GM18858 (cell line): ENCODE measurements at regions not wholly inside any gene's neighbourhood (a gene's known extent, or its start where the extent isn't known, plus 50 kb on each side); places are given as distances from the start of the nearest gene placed in this dataset.

Experiments
- ATAC-seq: cut with Tn5 transposase; IDR thresholded peaks from one replicate; pipeline ENCODE4 v1.9.1; 2021; ENCODE audit not compliant: unreplicated experiment

- no peak for ATAC-seq
Measured at GRCh38 chr12:92089559-92089958, 56.1 kb downstream of the BTG1 start.

DNA sequence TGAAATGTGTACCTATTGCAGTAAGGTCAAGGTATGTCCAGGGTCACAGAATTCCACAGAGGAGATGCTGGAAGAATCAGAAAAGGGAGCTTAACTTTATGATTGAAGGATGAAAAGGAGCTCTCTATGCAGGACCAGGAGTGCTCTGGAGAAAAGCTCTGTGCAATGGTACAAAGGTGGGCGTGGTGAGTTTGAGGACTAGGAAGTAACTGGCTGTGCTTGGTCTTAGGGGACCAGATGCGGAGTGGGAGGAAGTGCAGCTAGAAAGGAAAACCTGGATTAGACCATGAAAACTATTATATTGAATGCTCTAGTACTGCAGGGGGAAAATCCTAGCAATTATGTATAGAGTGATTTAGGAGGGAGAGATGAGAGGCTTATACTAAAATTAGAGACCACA, 56.8 kb downstream of the BTG1 start:
- ATAC-seq: no peak

GRCh38 chr12:92085736-92086040, 60.0 kb downstream of the BTG1 start:
- no peak for ATAC-seq

GRCh38 chr12:92085040-92085735, 60.5 kb downstream of the BTG1 start:
- peak; percentile 39 for ATAC-seq

GRCh38 chr12:92080911-92081285, 64.7 kb downstream of the BTG1 start:
- ATAC-seq: no peak

GRCh38 chr12:92079054-92079385, 66.6 kb downstream of the BTG1 start:
- ATAC-seq: no peak

DNA sequence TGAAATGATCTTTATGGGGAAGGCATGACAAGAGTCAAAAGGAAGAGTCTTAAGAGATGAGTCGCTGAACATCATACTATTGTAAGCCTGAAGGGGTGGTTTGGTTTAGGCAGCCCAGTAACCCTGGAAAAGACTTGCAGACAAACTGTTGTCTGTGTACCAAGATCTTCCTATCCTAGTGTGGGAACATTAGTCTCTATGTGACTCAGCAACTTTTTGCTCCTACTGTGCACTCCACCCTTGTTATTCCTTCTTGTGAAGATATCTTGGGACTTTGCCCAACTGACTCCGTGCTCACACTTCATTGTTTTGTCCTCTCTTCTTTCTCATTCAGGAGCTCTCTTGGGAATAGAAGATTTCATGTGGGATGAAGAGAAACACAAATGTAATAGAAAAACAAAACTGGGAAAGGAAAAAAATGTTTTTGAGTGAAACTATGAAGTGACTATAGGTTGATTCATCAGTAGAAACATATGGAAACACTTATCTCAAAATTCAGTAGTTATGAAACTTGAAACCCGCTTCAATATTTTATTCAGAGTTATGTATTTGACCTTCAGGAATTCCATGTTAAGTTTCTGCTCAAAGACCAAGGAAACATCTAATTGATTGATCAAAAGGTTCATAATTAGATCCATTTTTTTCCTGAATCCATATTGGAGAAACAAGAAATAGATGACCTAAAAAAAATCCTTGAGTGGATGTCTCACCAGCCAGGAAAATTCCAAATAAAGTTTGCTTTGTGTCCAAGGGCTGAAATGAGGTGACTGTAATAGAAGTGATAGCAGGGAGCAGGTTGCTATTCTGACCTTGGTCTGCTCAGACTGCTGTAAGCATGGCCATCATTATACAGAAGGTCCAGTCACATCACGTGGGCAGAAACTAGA, 67.2 kb downstream of the BTG1 start:
- no peak for ATAC-seq

DNA sequence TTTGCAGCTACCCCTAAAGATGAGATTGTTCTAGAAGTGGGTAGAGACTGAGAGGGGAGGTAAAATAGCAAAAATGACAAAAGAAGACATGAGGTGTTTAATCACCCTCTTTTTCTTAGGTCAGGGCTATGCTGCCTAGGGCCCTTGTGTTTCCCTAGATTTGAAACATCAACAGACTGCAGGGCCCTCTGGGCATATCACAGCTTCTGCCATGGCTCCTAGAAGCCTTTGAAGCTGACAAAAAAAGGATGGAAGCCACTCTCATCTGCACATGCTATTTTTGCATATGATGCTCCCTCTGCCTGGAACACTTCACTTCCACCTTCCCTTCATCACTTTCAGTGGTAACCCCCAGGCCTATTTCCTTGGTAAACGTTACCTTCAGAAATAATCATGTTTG, 68.1 kb downstream of the BTG1 start:
- no peak for ATAC-seq

DNA sequence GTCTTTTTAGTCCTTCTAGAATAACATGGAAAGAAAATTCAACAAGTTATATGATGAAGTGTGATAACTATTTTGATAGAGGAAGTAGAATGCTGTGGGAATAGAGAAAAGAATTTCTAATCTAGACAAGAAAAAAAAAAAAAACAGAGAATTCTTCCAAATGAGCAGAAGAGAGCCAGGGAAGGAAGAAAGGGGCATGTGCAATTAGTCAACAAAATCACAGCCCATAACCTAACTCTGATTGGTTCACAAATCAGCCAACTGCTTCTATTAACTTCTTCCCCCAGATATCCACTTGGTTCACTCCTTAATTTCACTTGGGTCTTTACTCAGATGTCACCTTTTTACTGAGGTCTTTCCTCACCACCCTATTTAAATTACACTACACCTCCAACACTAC, 69.5 kb downstream of the BTG1 start:
- ATAC-seq: no peak

GRCh38 chr12:92075425-92075914, 70.2 kb downstream of the BTG1 start:
- no peak for ATAC-seq

DNA sequence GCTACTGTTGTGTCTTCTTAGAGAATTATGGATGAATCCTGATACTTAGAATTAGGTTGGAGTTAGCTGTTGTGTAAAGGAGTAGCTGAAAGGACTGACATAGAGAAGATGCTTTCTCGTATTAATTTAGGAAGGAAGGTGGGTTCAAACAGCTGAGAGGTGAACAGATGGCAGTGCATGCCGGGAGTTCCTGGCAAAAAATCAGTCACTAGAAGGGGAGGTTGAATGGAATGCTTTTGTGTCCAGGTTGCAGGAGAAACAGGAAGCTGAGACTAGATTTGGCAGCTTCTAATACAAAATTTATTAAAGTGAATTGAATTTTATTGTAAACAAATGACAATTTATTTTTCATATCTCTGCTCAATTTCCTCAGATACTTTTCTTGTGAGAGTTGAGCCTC, 70.8 kb downstream of the BTG1 start:
- ATAC-seq: no peak

DNA sequence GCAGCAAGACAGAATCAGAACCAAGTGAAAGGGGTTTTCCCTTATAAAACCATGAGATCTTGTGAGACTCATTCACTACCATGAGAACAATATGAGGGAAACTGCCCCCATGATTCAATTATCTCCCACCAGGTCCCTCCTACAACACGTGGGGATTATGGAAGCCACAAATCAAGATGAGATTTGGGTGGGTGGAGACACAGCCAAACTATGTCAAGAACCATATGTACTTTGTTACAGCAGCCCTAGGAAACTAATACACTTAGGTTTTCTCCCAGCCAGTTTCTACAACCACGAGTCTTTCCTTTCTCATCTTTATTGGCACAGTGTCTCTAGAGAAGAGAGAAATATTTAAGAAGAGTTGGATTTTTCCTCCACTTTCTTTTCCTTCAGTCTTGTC, 72.6 kb downstream of the BTG1 start:
- ATAC-seq: no peak

DNA sequence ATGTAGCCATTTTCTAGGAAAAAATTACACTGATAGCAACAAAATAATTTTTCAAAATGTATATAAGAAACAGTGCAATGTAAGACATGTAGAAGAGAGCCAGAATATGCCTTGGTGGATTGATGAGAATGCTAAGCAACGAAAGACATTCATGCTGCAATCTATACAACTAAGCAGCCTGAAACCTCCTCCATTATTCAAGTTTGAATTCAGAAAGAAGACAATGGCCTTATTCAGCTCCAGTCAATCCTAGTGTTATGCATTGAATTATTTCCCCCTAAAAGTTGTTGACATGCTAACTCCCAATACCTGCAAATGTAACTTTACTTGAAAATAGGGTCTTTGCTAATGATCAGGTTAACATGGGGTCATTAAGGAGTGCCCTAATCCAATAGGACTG, 73.5 kb downstream of the BTG1 start:
- no peak for ATAC-seq

- ATAC-seq: no peak
Measured at GRCh38 chr12:92070864-92071445, 74.7 kb downstream of the BTG1 start.

DNA sequence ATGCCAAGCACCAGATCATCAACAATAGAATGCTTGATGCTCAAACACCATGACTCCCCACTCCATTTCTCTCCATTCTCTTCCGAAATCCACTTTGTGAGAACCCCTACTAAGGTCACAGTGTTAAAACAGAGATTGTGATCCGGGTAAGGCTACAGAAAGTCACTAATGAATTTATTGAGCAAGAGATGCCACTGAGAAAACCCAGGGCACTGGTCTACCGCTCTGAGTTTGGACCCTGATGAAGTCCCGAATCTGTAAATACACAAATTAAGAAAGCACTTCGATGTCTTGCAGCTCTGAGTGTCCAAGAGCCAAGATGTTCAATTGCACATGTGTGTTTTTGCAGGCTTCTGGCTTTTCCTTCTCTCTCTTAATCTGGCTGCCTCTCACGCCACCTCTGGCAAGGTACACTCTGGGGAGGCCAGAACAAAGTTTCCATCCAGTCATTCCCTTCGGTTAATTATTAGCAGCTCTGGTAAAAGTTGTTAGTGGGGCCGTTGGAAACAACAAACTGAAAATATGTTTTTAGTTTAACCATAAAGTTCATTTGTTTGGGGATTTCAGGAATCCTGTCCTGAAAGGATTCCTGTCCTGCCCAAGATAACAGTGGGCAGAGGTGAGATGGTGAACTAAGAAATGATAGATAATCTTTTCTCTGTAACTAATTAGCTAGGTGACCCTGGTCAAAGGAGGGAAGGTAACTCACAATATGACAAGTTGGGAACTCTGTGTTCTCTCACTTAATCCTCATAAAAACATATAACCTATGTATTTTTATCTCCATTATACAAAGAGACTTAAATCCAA, 75.4 kb downstream of the BTG1 start:
- ATAC-seq: no peak

DNA sequence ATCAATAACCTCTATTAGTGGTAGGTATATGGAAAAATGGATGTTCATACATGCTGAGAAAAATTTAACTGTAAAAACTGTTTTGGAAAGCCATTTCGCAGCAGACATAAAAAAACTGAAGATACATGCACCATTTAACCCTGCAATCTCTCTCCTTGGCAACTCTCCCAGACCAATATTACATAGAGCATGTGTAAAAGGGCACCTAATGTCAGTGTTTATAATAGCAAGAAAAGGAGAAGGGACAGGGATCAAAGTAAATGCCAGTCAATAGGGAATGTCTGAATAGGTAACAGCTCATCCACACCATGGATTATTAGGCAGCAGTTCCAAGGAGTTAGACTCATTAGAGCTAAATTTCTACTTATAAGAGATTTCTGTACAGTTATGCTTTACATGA, 77.2 kb downstream of the BTG1 start:
- no peak for ATAC-seq

GRCh38 chr12:92065639-92066038, 80.0 kb downstream of the BTG1 start:
- peak; percentile 32 for ATAC-seq

DNA sequence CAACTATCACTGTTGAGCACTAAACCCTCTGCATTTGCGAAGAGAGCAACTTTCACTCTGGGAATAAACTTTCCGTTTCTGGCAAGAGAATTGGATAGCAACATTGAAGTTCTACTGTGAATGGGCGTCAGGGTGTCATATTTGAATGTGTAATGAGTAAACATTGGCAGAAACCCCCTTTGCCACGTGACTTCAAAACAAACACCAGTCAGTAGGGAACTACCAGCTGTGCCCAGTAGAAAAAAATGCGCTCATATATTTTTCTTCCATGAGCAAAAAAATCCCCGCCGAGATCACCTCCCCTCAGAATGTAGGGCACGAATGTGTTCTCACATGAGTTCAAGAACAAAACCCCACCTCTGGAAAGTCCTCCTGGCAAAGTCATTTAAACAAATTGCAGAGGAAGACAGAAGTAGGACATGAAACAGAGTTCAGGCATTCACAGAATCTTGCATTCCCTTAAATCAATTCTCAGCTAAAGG, 80.6 kb downstream of the BTG1 start:
- ATAC-seq: peak; percentile 58

- ATAC-seq: no peak
Measured at GRCh38 chr12:92064422-92064821, 81.2 kb downstream of the BTG1 start.

DNA sequence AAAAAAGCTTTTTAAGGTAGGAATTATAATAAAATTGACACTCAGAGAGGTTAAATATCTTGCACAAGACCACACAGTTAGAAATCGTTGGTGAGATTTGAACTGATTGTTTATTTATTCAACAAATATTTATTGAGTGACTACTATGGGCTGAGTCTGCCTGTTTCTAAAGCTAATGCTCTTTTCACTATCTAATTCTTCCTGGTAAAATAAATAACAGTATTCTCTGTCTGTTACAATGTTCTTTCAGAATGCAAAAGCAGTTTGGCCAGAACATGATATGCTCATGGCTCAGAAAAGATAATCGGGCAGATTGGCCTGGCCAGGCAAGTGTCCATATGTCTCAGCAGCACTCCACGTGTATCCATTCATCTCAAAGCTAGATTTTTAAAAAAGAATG, 82.0 kb downstream of the BTG1 start:
- ATAC-seq: no peak
